Stimulated activated naive CD8-positive, alpha-beta T cell treated with anti-CD3 and anti-CD28 coated beads, Interleukin-15, amount 100 ng/mL, for 72 hours (primary cell): ENCODE measurements at regions not wholly inside any gene's neighbourhood (a gene's known extent, or its start where the extent isn't known, plus 50 kb on each side); places are given as distances from the start of the nearest gene placed in this dataset.
A peak's percentile ranks its signal among the peaks of the same experiment; 100 is the strongest.
"Not testable (repeated sequence)": the region's sequence is repeated elsewhere in the genome, so short reads cannot be mapped to it uniquely, and the experiment has no call there.

Experiments
- ATAC-seq: fragments of 150-1000 bp; cut with Tn5 transposase; 2 replicates; pipeline ENCODE4 v1.10.0; 2021; ENCODE audit warnings: mild to moderate bottlenecking, moderate library complexity
- DNase-seq, 2 donors: peaks; one replicate each; pipeline ENCODE4 v3.0.0; 2021 to 2022
- H3K27ac Mint-ChIP-seq, 2 donors: one replicate each; pipeline ENCODE4 v1.8.0; 2022; ENCODE audit warnings: mild to moderate bottlenecking in 2 of 2, mixed read lengths in 2 of 2, moderate library complexity in 2 of 2
- H3K27me3 Mint-ChIP-seq: one replicate; pipeline ENCODE4 v1.8.0; 2022; ENCODE audit warnings: mixed read lengths
- H3K4me1 Mint-ChIP-seq: one replicate; pipeline ENCODE4 v1.8.0; 2022; ENCODE audit warnings: mild to moderate bottlenecking, mixed read lengths
- H3K4me3 Mint-ChIP-seq, 2 donors: one replicate each; pipeline ENCODE4 v1.8.0; 2022; ENCODE audit warnings: mild to moderate bottlenecking in 2 of 2, mixed read lengths in 2 of 2, moderate library complexity in 1 of 2
- H3K9me3 Mint-ChIP-seq, 2 donors: one replicate each; pipeline ENCODE4 v1.8.0; 2022; ENCODE audit warnings: mixed read lengths in 2 of 2

DNA sequence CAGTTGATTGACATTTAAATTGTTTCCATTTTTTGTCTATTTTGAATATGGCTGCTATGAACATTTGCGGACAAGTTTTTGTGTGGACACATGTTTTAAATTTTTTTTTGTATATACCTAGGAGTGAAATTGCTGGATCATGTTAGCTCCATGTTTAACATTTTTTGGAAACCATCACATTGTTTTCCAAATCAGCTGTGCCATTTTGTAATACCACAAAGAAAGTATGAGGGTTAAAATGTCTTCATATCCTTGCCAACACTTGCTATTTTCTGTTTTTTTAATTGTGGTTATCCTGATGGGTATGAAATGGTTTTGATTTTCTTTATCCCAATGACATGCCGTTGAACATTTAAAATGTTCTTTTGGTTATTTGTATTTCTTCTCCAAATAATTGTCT, 52.1 kb downstream of the CARTPT start:
- H3K4me3 Mint-ChIP-seq = no peak overlapping the region
- no peaks in the 10 kb centered on the region for H3K4me1 Mint-ChIP-seq
- no peak for DNase-seq
- H3K9me3 Mint-ChIP-seq = no peaks in the 10 kb centered on the region
- peaks cover 14% of the 10 kb centered on the region for H3K27me3 Mint-ChIP-seq
- no peak overlapping the region for H3K27ac Mint-ChIP-seq
- ATAC-seq = no peak

DNA sequence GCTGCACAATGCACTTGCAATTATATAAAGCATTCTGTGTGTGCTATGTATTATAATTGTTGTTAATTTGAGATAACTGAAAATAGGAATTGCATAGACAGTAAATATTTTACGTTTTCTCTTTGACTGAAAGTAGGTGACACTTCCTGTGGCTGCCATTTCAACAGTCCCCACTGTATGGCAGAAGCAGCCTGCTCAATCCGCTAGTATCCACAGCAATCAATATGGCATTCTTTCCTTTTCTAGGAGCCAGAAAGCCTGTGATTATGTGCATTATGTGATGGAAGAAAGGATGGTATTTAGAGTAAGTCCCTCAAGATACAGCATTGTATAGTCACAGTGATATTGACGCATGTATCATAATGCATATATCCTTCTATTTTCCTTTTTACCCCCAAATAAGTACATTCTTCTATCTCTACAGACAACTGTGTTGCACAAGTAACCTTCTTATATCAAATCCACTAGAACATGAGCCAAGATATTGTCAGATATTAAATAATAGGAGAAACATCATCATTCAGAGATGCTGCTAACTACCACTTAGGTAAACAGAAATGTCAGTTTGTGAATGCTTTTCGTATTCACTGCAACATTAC, 59.7 kb downstream of the CARTPT start:
- Mint-ChIP-seq H3K9me3 (no peaks in the 10 kb centered on the region), H3K4me3 (no peak overlapping the region), H3K4me1 (peaks cover 19% of the 10 kb centered on the region), H3K27me3 (peaks cover 4% of the 10 kb centered on the region), H3K27ac (no peak overlapping the region)
- ATAC-seq (no peak), DNase-seq (no peak)

DNA sequence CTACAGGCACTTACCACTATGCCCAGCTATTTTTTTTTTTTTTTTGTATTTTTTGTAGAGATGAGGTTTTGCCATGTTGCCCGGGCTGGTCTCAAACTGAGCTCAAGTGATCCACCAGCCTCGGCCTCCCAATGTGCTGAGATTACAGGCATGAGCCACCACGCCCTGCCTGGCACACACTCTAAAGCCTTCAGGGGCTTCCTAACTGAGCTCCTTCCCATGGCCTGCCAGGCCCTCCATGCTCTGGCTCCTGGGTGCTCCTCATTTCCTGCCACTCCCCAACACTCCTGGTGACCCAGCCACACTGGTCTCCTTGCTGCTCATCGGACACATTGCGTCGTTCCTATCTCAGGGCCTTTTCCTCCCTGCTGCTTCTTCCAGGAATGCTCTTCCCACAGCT, 61.5 kb downstream of the CARTPT start:
- H3K4me3 Mint-ChIP-seq = no peak overlapping the region
- no peaks in the 10 kb centered on the region for H3K27me3 Mint-ChIP-seq
- no peak overlapping the region for H3K27ac Mint-ChIP-seq
- no peak for ATAC-seq
- DNase-seq = no peak
- no peaks in the 10 kb centered on the region for H3K9me3 Mint-ChIP-seq
- H3K4me1 Mint-ChIP-seq = peaks cover 23% of the 10 kb centered on the region

DNA sequence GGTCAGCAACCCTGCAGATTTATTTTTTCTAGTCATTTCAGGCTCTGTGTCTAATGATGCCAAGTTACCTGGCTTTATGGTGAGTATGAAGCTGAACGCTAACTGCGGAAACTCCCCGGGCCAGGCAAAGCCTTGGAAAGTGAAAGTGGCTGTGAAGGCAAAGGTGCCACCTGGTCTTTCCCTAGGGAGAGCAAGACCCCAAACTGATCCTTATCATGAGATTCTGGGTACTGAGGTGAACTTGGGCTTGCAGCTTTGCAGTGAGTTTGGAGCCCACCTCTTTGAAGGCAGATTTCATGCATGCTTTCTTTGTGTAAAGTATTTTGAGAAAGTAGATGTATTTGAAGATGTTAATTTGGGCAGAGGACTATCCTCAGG, 63.3 kb downstream of the CARTPT start:
- Mint-ChIP-seq H3K27ac (no peak overlapping the region), H3K4me1 (peaks cover 23% of the 10 kb centered on the region), H3K27me3 (no peaks in the 10 kb centered on the region), H3K4me3 (peak overlapping the region in 1 of 2 donors; percentile 20), H3K9me3 (no peaks in the 10 kb centered on the region)
- DNase-seq = peak in 1 of 2 donors; percentile 5
- ATAC-seq = peak; percentile 15

DNA sequence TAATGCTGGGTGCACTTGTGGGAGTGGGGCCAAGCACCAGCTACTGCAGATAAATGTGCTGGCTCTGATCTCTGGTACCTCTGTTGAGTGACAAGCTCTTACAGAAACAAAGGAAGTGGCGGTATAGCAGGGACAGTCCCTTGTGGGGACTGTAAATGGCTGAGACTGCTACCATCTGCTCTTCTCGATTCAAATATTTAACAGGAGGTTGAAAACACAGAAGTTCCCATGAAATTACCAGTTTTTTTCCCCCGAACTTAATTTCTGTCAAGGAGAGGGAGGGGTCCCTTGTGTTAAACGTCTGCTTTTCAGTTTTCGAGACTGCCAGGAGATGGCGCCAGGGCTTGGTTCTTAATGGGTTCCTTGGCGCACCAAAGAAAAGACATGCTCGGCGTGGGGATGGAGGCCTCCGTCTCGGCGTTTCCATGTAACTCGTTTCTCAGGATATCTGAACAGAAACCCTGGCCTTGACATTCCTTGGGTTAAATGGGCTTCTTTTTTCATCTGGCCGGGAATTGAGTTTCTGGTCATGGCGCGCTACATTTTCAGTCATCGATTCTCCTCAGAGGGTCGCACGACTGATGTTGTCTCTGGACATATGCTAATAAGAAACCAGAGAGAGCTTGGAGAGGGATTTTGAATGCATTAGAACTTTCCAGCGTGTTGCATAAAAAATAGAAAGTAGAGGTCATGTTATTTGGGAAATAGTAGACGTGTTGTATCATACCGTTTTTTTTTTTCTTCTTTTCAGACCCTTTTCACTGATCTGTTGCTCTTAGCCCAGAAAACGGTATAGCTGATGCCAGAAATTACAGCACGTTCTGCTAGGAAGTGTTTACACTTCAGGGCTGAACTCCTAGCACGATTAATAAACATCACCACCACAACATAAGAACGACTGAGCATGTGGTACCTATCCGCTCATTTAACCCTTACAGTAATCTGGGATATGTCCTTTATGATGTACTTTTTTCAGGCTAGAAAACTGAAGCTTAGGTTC, 64.0 kb downstream of the CARTPT start:
- peak; percentile 100 for ATAC-seq
- no peaks in the 10 kb centered on the region for H3K9me3 Mint-ChIP-seq
- no peak overlapping the region for H3K27ac Mint-ChIP-seq
- peak overlapping the region; percentile 35 to 50 for H3K4me3 Mint-ChIP-seq
- H3K27me3 Mint-ChIP-seq = peaks cover 6% of the 10 kb centered on the region
- peaks cover 23% of the 10 kb centered on the region for H3K4me1 Mint-ChIP-seq
- peak; percentile 55 to 71 for DNase-seq

DNA sequence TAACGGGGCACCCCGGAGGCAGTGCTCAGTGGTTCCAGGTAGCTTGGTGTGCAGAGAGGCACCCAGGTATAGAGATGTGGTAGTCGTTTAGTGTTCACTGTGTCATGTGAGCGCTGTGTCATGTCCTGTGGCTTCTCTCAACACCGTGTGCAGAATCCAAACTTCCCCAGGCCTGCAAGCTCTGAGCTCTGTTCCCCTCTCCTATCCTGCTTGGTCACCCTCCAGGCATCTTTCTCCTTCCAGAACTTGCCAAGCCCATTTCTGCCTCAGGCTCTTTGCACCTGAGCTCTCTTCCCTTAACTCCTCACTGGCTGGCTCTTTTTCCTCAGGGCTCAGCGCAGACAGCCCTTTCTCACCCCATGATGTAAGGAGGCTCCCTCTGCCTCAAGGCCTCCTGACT, 64.8 kb downstream of the CARTPT start:
- no peak overlapping the region for H3K4me3 Mint-ChIP-seq
- peaks cover 0 to 3% of the 10 kb centered on the region in 2 donors for H3K9me3 Mint-ChIP-seq
- DNase-seq (no peak), ATAC-seq (no peak)
- H3K27me3 Mint-ChIP-seq = peaks cover 14% of the 10 kb centered on the region
- peak overlapping the region in 1 of 2 donors; percentile 86 for H3K27ac Mint-ChIP-seq
- peaks cover 23% of the 10 kb centered on the region for H3K4me1 Mint-ChIP-seq

DNA sequence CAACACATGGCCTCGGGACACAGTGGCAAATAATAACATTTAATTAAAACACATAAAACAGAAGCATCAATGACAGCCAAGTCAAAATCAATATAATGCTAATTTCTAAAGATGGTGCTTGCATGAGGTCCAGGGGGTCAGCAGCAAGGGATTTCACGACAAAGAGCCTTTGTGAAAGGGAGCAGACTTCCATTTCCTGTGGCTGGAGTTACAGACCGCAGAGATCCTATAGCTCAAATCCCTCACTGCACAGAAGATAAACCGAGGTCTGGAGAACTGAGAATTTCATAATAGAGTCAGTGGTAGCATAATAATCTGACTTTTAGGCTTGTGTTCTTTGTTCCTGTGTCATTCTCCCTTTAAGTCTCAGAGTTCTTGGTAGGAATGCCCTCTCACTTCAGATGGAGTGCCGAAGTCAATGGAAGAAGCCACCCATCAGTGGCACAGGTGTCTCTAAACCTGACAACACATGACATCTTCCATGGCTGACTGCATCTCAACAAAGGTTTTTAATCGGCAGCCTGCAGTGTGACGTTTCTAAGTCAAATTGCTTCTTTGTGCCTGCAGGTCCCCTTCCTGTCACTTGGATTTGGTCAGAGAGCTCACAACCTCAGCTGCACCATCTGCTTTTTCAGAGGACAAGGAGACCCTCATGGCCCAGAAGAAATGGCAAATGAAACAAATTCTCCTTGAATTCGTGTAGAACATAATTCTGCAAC, 67.4 kb downstream of the CARTPT start:
- DNase-seq = no peak
- H3K4me3 Mint-ChIP-seq = no peak overlapping the region
- H3K27me3 Mint-ChIP-seq = peaks cover 21% of the 10 kb centered on the region
- ATAC-seq = no peak
- no peak overlapping the region for H3K27ac Mint-ChIP-seq
- peaks cover 9 to 20% of the 10 kb centered on the region in 2 donors for H3K9me3 Mint-ChIP-seq
- H3K4me1 Mint-ChIP-seq = peaks cover 23% of the 10 kb centered on the region

DNA sequence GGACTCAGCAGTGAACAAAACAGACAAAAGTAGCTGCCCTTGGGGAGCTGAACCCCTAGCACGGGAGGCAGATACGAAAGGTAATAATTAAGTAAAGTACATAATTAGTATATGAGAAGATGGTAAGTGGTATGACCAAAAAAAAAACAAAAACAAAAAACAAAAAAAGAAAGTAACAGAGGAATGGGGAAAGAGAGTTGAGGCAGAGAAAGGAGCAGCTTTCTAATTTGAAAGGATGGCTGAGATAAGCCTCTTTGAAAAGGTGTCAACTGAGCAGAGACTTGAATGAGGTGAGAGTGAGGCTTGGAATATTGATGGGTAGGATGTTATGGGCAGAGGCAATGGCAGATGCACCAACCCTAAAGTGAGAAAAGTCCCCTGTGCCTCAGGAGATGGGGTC, 69.7 kb downstream of the CARTPT start:
- H3K27me3 Mint-ChIP-seq = peaks cover 21% of the 10 kb centered on the region
- H3K4me1 Mint-ChIP-seq = peaks cover 5% of the 10 kb centered on the region
- no peak overlapping the region for H3K4me3 Mint-ChIP-seq
- ATAC-seq (no peak), DNase-seq (no peak)
- peaks cover 17 to 34% of the 10 kb centered on the region in 2 donors for H3K9me3 Mint-ChIP-seq
- H3K27ac Mint-ChIP-seq = no peak overlapping the region

DNA sequence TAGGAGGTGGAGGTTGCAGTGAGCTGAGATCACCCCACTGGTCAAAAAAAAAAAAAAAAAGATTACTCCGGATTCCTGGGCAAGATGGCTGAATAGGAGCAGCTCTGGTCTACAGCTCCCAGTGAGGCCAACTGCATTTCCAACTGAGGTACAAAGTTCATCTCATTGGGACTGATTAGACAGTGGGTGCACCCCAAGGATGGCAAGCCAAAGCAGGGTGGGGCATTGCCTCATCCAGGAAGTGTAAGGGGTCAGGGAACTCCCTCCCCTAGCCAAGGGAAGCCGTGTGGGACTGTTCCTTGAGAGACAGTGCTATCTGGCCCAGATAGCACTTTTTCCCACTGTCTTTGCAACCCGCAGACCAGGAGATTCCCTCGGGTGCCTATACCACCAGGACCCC, 70.7 kb downstream of the CARTPT start:
- Mint-ChIP-seq H3K4me3 (no peak overlapping the region), H3K27ac (no peak overlapping the region), H3K4me1 (no peaks in the 10 kb centered on the region), H3K9me3 (peaks cover 17 to 44% of the 10 kb centered on the region in 2 donors), H3K27me3 (peaks cover 21% of the 10 kb centered on the region)
- DNase-seq = no peak
- ATAC-seq = no peak

DNA sequence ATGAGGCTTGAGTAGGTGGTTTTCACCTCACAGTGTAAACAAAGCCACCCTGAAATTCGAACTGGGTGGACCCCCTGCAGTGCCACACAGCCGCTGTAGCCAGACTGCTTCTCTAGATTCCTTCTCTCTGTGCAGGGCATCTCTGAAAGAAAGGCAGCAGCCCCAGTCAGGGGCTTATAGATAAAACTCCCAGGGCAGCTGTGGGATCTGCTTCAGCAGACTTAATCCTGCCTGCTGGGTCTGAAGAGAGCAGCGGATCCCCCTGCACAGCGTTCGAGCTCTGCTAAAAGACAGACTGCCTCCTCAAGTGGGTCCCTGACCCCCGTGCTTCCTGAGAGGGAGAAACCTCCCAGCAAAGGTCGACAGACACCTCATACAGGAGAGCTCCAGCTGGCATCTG, 71.4 kb downstream of the CARTPT start:
- Mint-ChIP-seq H3K9me3 (peaks cover 17 to 50% of the 10 kb centered on the region in 2 donors), H3K27me3 (peaks cover 21% of the 10 kb centered on the region), H3K27ac (no peak overlapping the region), H3K4me1 (no peaks in the 10 kb centered on the region), H3K4me3 (no peak overlapping the region)
- ATAC-seq (no peak), DNase-seq (no peak)

DNA sequence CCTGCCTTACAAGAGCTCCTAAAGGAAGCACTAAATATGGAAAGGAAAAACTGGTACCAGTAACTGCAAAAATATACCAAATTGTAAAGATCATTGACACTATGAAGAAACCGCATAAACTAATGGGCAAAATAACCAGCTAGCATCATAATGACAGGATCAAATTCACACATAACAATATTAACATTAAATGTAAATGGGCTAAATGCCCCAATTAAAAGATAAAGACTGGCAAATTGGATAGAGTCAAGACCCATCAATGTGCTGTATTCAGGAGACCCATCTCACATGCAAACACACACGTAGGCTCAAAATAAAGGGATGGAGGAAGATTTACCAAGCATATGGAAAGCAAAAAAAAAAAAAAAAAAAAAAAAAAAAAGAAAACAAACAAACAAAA, 73.0 kb downstream of the CARTPT start:
- DNase-seq, H3K4me1 Mint-ChIP-seq, H3K4me3 Mint-ChIP-seq, ATAC-seq, H3K27ac Mint-ChIP-seq: not testable (repeated sequence)
- Mint-ChIP-seq H3K27me3 (peaks cover 21% of the 10 kb centered on the region), H3K9me3 (peaks cover 17 to 50% of the 10 kb centered on the region in 2 donors)

DNA sequence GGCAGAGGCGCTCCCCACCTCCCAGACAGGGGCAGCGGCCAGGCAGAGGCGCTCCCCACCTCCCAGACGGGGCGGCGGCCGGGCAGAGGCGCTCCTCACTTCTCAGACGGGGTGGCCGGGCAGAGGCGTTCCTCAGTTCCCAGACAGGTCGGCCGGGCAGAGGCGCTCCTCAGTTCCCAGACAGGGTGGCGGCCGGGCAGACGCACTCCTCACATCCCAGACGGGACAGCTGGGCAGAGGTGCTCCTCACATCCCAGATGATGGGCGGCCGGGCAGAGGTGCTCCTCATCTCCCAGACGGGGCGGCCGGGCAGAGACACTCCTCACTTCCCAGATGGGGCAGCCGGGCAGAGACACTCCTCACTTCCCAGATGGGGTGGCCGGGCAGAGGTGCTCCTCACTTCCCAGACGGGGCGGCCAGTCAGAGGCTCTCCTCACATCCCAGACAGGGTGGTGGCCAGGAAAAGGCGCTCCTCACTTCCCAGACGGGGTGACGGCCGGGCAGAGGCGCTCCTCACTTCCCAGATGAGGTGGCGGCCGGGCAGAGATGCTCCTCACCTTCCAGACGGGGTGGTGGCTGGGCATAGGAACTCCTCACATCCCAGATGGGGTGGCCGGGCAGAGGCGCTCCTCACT, 75.1 kb downstream of the CARTPT start:
- Mint-ChIP-seq H3K4me1 (no peaks in the 10 kb centered on the region), H3K9me3 (peaks cover 27 to 59% of the 10 kb centered on the region in 2 donors), H3K27me3 (peaks cover 25% of the 10 kb centered on the region), H3K4me3 (no peak overlapping the region), H3K27ac (no peak overlapping the region)
- ATAC-seq (no peak), DNase-seq (no peak)

DNA sequence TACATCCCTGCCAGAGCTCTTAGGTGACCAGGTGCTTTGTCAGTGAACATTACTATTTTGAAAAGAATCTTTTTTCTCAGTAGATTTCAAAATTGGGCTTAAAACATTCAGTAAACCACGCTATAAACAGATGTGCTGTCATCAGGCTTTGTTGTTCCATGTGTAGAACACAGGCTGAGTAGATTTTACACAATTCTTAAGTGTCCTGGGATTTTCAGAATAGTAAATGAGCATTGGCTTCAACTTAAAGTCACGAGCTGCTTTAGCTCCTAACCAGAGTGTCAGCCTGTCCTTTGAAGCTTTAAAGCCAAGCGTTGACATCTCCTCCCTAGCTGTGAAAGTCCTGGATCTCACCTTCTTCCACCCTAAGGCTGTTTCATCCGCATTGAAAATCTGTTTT, 83.6 kb downstream of the CARTPT start:
- Mint-ChIP-seq H3K4me1 (no peaks in the 10 kb centered on the region), H3K4me3 (no peak overlapping the region), H3K27me3 (peaks cover 76% of the 10 kb centered on the region), H3K9me3 (peaks cover 7 to 9% of the 10 kb centered on the region in 2 donors), H3K27ac (no peak overlapping the region)
- DNase-seq (no peak), ATAC-seq (no peak)

DNA sequence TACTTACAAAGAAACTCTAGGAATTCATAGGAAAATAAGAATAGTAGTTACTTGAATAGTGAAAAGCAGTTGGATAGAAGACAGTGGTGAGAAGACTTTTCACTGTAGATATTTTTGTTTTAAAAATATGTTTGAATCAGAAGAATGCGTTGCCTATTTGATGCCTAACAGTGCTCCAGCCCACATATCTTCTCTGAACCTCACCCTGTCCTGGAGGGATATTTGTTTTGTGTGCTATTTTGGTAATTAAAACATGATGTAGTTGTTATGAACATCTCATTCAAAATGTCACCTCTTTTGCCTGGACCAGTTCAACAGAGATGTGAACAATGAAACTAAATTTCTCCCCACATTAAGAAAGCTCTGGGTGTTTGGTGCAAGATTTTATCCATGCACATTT, 87.6 kb downstream of the CARTPT start:
- Mint-ChIP-seq H3K27me3 (peaks cover 71% of the 10 kb centered on the region), H3K27ac (no peak overlapping the region), H3K4me1 (peaks cover 11% of the 10 kb centered on the region), H3K4me3 (no peak overlapping the region), H3K9me3 (no peaks in the 10 kb centered on the region)
- ATAC-seq = no peak
- no peak for DNase-seq

DNA sequence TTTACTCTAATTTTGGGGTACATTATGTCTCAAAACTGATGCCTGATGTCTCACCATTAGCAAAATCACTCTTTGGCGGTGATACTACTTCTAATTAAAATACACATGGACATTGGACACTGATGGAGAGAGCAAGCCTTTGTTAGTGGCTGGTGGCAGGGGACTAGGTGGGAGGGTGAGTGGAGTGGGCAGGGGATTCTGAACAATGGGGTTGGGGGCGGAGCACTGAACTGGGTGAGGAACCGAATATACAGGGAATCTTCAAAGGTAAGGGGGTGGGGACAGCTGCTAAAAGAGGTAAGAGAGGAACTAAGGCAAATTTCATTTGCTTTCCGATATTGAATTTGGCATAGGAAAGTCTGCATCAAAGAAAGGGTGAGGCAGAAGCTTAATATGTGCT, 88.8 kb downstream of the CARTPT start:
- no peaks in the 10 kb centered on the region for H3K9me3 Mint-ChIP-seq
- H3K27me3 Mint-ChIP-seq = peaks cover 62% of the 10 kb centered on the region
- no peak overlapping the region for H3K27ac Mint-ChIP-seq
- ATAC-seq = no peak
- no peak for DNase-seq
- H3K4me3 Mint-ChIP-seq = no peak overlapping the region
- H3K4me1 Mint-ChIP-seq = peaks cover 11% of the 10 kb centered on the region
